ENCODE measurements at regions not wholly inside any gene's neighbourhood (a gene's known extent, or its start where the extent isn't known, plus 50 kb on each side); places are given as distances from the start of the nearest gene placed in this dataset.

DNA sequence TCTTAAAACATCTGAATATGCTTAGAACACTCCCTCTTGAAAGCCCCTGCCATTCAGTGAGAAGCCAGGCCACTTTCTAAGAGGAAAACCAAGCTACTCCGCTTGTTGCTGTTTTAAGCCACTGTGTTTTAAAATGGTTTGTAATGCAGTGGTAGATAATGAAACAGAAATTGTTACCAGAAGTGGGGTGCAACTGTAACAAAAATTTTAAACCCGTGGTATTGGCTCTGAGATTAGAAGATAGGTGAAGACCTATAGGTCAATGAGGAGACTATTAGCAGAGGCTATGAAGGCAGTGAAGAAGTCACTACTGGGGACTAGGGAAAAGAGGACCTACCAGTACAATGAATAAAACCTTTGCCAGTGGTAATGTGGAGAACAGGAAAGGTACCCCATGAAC, 266.5 kb downstream of the IRF8 start:
- TF ChIP-seq CTCF (IDR thresholded peaks at IDR 0.05): no peak
- no peak for TF ChIP-seq POLR2A (IDR thresholded peaks at IDR 0.05)
